NCI-H526 (cell line): ENCODE measurements at regions not wholly inside any gene's neighbourhood (a gene's known extent, or its start where the extent isn't known, plus 50 kb on each side); places are given as distances from the start of the nearest gene placed in this dataset.
"Not testable (repeated sequence)": the region's sequence is repeated elsewhere in the genome, so short reads cannot be mapped to it uniquely, and the experiment has no call there.

Experiments
- DNase-seq, 2 experiments: peaks; one replicate each; lab custom pipeline; 2025; lab: John Stamatoyannopoulos, UW

DNA sequence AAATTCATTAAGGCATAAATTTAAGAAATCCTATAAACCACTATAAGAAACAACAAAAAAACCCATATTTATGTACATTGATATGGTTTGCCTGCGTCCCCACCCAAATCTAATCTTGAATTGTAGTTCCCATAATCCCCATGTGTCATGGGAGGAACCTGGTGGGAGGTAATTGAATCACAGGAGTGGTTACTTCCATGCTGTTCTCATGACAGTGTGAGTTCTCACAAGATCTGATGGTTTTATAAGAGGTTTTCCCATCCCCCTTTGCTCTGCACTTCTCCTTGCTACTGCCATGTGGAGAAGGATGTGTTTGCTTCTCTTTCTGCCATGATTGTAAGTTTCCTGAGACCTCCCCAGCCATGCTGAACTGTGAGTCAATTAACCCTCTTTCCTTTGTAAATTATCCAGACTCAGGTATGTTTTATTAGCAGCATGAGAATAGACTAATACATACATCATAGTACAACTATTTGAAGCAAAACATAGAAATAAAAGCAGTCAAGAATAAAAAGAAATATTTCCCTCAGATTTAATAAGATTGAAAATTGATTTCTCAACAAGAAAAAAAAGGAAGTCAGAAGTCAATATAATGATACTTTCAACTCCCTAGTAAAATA is 209.0 kb upstream of the GPC6 start:
- no peak for DNase-seq

DNA sequence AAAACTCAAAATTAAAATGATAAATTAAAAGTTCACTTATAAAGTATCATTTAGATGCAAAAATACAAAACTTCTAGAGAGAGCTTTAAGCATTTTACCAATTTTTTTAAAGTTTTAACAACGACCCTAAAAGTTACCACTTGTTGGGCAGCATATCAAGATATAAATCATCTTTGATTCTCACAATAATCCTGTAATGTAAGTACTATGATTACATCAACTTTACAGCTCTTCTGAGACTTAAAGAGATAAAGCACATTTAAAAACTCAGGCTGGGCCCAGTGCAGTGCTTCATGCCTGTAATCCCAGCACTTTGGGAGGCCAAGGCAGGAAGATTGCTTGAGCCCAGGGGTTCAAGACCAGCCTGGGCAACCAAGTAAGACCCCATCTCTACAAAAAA is 202.7 kb upstream of the GPC6 start:
- no peak for DNase-seq

DNA sequence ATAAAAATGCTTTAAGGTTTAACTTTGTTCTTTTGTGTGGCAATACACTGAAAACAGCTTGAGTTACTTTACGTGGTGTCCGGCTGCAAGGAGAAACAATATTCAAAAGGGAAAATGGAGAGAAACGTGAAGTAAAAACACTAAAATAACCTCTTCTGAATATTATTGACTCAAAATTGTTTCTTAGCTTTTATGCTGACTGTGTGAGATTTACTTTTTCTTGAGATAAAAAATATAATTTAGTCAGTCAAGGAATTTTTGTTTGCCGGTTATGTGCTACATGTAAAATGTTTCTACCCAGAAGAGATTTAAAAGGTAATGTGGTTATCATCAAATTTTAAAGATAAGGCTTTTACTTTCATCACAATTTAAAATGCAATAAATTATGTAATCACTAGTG is 200.6 kb upstream of the GPC6 start:
- DNase-seq: no peak

DNA sequence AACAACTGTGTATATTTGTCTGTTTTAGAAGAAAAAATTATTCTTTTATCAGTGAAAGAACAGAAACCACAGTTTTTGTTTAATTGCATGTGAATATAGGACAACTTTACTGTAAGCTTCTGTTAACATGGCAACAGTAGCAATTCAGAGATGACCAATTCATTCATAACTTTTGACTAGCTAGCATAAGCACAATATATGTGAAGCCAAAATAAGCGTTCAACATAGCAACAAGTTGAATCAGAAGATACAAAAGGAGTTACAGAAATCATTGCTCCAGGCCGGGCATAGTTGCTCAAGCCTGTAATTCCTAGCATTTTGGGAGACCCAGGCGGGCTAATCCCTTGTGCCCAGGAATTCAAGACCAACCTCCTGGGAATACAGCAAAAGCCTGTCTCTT is 197.1 kb upstream of the GPC6 start:
- no peak for DNase-seq

DNA sequence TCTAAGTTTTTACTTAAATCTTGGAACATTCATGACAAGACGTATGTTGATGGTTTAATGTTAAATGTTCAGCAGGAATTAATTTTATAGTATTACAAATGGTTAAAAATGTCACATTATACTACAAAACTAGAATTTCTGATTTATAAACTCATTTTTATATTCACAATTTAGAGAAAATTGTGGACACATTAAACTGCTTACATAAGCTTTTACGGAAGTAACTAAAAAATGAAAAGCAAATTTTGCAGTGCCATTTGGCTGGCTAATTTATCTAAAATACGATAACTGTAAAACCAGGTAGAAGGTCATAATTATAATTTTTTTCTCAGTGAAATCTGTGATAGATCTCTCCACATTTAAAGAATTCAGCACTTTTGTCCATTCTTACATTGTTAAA is 190.2 kb upstream of the GPC6 start:
- DNase-seq: no peak

DNA sequence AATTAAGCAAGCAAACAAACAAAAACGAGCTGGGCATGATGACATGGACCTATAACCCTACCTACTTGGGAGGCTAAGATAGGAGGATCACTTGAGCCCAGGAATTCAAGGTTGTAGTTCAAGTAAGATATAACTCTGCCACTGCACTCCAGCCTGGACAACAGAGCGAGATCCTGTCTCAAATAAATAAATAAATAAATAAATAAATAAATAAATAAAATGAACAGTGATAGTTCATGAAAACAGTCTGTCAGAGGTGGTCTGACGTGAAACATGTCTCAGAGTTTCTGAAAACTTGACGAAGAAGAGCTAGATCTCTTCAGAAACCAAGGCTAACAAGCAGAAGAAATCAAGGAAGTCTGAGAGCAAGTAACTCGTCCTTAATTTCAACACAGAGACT is 188.8 kb upstream of the GPC6 start:
- DNase-seq: no peak

DNA sequence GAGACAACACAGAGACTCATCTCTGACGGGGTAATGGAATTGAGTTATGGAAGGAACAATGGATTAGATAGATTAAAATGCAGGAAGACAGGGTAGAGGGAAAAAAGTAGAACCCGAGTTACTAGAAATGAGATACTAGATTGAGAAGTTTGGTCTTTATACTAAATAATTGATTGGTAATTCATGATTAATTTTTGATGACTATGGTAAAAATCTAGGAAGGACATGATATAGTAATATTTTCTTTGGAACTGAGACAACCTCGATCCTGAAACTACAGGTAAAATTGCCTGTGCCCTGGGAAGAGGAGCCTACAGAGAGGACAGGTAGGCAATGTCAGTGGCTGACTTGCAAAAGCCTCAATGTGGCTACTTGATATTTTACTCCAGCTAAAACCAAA is 188.4 kb upstream of the GPC6 start:
- DNase-seq: no peak

DNA sequence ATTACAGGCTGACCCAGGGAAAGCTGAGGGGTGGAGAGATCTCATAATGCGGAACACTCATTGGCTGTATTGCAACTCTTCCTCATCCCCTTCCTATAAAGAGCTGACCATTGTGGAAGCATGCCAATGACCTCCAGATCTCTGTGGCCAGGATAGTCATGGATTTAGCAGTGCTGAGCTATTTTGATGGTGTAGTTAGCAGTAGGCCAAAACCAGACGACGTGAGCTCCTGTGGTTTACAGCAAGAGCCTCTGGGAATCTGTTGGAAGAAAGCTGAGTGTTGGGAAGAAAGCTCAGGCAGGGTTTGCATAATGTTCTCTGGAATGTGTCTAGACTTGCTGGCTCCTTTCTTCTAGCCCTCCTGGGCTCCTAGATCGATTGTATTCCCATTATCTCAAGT is 187.5 kb upstream of the GPC6 start:
- no peak for DNase-seq

DNA sequence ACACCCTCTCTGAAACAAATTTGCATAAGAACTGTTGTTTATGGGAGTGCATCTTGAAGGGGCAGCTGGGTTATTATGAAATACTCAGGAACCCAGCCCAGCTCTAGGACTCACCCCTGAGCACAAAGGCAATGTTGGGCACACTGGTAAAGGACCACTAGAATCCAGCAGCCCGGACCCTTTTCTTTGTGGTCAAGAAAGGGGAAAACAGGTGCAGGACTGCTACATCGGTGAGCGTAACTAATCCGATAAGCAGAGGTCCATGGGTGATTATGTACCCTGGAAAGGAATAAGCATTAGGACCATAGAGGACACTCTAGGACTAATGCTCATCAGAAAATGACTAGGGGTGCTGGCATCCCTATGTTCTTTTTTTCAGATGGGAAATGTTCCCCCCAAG is 185.0 kb upstream of the GPC6 start:
- DNase-seq: not testable (repeated sequence)

DNA sequence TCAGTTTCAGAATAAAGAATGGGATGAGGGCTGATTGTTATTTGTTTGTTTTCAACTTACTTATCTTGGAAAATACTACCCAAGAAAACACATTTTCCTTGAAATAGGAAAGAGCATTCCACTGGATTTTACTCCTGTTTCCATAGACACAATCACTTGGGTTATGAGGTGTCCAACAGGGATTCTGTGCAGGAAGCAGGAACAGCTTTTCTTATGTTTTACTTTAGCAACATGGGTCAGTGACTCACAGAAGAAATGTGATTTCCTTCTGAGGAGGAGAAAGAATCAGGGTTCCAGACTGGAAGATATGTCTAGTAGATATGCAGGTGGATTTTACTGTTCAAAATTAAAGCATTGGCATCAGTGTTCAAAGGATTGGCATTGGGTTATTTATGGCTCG is 180.8 kb upstream of the GPC6 start:
- DNase-seq: no peak

DNA sequence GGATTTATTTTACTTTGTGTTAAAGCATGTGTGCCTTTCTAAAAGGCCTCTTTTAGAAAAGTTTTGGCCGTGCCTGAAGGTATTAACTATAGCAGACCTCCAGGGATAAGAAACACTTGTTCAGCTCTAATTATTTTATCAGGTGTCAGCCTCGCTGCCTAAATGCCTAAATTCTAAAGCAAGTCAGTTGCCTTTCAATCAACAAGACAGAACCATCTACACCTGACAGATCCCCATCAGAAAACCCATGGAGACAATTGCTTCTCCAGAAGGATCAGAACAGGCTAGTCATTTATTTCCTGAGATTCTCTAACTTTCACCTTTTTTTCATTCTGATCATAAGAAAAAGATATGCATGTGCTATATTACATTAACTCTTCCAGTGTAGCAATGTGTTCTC is 171.4 kb upstream of the GPC6 start:
- DNase-seq: no peak

DNA sequence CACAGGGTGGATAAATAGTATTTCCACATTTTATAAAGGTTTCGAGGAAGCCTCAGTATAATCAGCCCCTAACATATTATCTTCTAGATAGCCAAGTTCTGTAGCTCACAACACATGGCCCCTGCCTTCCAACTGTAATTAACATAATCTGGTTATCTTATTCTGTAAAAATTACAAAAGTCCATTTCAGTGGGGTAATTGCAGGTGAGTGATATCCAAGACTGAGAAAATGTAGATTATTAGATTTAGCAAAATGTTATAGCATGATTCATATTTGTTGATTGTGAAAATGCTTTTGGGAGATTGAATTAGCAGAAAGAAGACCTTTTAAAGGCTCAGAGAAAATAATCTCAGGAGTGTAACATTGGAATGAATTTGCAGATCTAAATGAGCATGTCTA is 168.3 kb upstream of the GPC6 start:
- no peak for DNase-seq

DNA sequence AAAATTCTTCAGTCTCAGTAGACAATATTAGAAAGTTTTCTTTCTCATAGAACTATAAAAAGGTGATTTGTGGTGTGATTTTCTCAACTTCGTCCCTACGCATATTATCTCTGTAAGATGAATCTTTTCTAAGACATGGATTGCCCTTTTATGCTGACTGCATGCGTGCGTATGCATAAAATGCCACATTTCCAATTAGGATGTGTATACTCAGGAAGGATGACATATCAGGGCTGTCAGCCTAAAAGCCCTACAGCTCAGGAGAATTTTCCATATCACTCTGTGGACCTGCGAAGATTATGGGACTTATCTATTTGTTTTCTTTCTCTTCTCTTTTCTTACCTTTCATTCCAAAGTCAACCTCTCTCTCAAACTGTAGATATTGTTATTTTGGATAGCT is 166.5 kb upstream of the GPC6 start:
- no peak for DNase-seq

DNA sequence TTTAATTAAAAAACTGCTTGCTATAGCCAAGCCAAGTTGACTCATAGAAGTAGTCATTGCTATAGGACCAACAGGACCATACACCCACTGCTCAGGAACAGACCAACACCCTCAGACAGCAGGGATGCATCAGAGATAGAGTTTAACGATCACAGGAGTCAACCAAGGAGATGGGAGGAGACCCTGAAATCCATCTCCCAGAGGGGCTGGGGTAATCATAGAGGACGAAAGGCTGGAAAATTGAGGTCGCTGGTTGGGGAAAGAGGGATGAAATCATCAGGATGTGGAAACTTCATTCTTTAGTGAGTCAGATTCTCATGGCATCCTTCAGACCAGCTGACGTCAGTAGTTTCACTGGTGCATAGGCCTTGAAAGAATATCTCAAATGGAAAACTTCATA is 160.4 kb upstream of the GPC6 start:
- no peak for DNase-seq

DNA sequence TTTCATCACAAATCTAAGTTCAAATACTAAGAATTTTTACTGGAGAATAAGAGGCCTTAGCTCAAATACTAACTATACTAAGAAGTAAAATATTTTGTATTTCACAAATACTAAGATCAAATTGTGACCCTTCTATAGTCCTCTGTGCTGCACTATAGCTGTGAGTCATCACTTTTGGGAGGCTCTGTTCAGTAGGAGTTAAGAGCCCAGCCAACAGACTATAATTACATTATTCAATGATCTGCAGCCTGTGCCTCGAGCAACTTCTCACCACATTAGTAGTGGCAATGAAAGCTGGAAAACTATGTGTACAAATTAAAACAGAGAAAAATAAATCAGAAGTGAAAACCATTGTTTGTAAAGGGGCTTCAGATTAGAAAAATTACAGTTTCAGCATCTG is 147.3 kb upstream of the GPC6 start:
- DNase-seq: no peak

DNA sequence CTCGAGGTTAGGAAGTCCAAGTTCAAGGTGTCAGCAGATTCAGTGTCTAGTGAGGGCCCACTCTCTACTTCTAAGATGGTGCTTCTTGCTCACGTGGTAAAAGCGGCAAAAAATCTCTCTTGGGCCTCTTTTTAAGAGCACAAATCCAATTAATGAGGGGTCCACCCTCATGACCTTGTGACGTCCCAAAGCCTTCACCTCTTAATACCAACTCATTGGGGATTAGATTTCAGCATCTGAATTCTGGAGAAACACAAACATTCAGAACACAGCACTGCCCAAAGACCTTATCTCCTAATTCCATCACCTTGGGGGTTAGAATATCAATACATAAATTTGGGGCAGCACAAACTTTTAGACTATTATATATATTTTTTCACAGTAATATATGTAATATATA is 146.4 kb upstream of the GPC6 start:
- DNase-seq: no peak

DNA sequence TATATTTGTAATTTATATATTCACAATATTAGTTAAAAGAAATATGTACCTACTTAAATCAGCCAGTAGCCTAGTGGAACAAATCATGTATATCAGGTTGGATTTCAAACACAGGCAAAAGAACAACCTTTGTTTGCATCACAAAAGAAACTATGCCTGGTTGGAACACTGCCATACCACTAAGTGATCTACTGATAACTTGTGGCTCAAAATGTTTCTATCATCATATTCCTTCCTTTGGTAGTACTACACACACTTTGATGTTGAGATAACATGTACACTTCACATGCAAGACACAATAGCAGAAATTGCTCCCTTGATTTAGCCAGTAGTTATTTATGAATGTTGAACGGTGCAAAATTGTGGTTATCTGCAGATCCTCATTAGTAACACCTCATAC is 146.0 kb upstream of the GPC6 start:
- DNase-seq: no peak

DNA sequence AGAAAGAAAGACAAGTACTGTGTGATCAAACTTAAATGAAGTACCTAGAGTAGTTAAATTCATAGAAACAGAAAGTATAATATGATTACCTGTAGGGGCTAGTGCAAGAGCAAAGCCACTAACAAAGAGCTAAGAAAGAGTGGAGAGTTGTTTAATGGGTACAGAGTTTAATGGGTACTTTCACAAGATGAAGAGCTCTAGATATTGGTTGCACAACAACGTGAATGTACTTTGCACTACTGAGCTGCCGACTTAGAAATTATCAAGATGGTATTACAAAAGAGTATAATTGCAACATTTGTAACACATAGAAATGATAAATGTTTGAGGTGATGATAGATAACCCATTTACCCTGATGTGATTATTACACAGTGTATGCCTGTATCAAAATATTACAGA is 140.3 kb upstream of the GPC6 start:
- no peak for DNase-seq

DNA sequence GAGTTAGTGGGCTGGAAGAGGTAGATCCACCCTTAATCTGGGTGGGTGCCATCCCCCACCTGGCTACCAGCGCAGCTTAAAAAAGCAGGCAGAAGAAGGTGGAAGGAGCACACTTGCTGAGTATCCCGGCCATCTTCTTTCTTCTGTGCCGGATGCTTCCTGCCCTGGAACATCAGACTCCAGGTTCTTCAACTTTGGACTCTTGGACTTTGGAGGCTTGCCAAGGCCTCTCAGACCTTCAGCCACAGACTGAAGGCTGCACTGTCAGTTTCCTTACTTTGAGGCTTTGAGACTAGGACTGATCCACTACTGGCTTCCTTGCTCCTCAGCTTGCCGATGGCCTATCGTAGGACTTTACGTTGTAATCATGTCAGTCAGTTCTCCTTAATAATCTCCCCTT is 127.6 kb upstream of the GPC6 start:
- DNase-seq: no peak

DNA sequence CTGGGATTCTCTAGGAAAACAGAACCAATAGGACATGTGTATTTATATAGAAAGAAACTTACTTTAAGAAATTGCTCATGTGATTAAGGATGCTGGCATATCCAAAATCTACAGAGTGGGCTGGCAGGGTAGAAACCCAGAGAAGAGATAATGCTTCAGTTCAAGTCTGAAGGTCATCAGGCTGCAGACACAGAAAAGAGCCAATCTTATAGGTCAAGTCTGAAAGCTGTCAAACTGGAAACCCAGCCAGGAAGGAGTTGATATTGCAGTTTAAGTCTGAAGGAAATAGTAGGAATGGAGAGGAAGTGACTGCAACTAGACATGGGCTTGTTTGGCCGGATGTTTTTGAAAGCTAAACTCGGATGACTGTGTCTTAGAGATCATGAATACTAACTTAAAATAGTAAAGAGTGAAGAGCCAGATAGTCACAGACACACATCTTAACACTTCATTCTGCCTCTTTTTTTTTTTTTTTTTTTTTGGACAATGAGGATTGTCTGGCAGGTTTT is 125.3 kb upstream of the GPC6 start:
- DNase-seq: no peak

DNA sequence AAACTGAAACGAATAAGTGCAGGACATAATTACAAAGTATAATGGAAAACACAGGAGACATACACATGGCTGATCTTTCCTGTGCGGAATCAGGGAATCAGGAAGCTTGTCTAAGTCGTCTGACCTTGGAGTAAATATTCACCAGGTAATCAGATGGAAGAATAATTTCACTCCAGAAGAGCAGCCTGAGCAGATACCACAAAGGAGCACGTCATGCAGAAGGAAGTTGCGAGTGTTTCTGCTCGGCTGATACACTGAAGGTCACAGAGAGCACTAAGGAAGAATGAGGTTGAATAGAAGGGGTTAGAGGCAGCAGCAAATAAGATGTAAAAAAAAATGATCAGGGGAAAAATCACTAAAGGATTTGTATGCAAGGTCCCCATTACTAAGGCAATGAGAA is 122.3 kb upstream of the GPC6 start:
- DNase-seq: no peak

DNA sequence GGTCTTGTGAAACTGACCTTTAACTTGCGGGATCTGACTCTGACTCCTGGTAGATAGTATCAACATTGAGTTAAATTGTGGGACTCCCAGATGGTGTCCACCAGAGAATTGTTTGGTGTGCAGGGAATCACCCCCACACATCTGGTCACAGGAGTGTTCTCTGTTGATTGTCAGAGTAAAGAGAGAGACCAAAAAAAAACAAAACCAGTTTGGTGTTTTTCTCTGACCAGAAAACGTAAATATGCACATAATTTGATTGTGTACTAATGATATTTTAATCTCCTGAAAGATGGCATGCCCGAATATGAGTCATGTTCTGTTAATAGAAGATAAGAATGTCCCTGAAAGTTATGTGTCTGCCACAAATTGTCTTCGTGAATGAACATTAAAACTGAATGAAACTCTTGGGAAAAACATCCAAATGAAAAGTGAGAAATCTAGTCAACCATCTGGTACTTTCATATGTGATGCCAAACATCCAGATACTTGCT is 118.5 kb upstream of the GPC6 start:
- DNase-seq: no peak

DNA sequence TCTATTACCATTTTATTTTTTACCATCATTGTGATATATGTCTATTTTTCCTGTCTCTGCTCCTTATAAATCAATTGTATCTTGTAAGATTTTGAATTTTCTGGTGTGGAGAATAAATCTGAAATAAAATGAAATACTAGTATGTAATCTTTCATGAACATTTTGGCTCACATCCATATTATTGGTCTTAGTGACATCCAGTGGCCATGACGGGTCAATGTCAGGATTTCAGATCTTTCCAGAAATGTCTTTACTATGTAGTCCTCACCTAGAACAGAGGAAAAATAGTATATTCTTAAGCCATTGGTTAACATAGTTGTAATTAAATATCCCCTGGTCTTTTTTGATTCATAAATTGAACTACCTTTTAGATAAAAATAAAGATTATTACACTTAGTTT is 109.8 kb upstream of the GPC6 start:
- DNase-seq: peak; percentile 15 to 31

DNA sequence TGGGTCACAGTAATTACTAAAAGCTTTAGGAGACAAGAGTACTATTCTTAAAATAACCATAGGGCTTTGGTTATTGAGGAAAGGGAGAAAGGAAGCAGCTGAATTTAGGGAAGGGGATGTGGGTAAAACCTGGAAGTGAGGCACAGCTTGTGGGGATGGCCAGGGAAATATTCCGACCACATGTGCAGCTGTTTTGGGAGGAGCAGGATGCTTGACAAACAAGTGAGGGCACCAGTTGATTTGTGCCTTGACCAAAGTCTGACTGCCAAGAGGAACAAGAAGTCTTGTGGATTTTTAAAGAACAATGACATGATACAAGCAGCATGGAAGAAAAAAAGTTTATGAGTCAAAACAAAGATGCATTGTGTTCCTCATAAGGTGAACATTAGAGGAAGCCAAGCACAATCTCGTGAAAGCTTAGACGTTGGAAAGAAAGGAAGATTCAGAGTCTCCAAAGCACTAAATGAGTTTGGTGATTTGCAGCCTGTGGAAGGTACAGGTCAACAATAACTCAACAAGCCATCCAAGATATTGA is 108.5 kb upstream of the GPC6 start:
- no peak for DNase-seq
